SU-DHL-6 (cell line): ENCODE measurements at regions not wholly inside any gene's neighbourhood (a gene's known extent, or its start where the extent isn't known, plus 50 kb on each side); places are given as distances from the start of the nearest gene placed in this dataset.

Source experiments
- H2AFZ ChIP-seq: fragments of 200-600 bp; sonication (generic); 2 replicates; pipeline ENCODE4 v1.6.1; 2014; ENCODE audit warnings: low read depth, mild to moderate bottlenecking, moderate library complexity, mixed read lengths, antibody characterized with exemption, low read length; ENCODE audit not compliant: severe bottlenecking
- H3F3A ChIP-seq: fragments of 200-600 bp; shearing (Covaris generic); 2 replicates; pipeline ENCODE4 v1.6.0; 2016; ENCODE audit warnings: antibody characterized with exemption, mild to moderate bottlenecking; ENCODE audit not compliant: insufficient read depth
- H3K27ac ChIP-seq: fragments of 200-600 bp; sonication (generic); 2 replicates; pipeline ENCODE4 v1.5.1; 2016; ENCODE audit warnings: low read depth, mild to moderate bottlenecking, low read length, moderate library complexity, mixed read lengths
- H3K27me3 ChIP-seq: fragments of 200-600 bp; sonication (generic), shearing (Covaris generic); 2 replicates; pipeline ENCODE4 v1.6.0; 2014; ENCODE audit warnings: mild to moderate bottlenecking, low read length
- H3K36me3 ChIP-seq: fragments of 200-600 bp; sonication (generic); 2 replicates; pipeline ENCODE4 v1.6.1; 2014; ENCODE audit warnings: mild to moderate bottlenecking, low read length, mixed read lengths
- H3K4me2 ChIP-seq: fragments of 300-600, 200-600 bp; shearing (Covaris generic), sonication (generic); 2 replicates; pipeline ENCODE4 v1.6.0; 2014; ENCODE audit warnings: low read length, low read depth, mild to moderate bottlenecking; ENCODE audit not compliant: poor library complexity, severe bottlenecking
- H3K4me3 ChIP-seq: fragments of 200-600 bp; sonication (generic); 2 replicates; pipeline ENCODE4 v1.5.1; 2014; ENCODE audit warnings: antibody characterized with exemption, low read length, mild to moderate bottlenecking, mixed read lengths; ENCODE audit not compliant: insufficient read depth, poor library complexity, severe bottlenecking
- H3K79me2 ChIP-seq: fragments of 200-600 bp; sonication (generic); 2 replicates; pipeline ENCODE4 v1.6.1; 2014; ENCODE audit warnings: mild to moderate bottlenecking, low read length, moderate library complexity; ENCODE audit not compliant: insufficient read depth
- H3K9ac ChIP-seq: fragments of 200-600 bp; sonication (generic); 2 replicates; pipeline ENCODE4 v1.7.0; 2014; ENCODE audit warnings: mild to moderate bottlenecking, low read length
- H3K9me2 ChIP-seq: fragments of 200-600 bp; sonication (generic); replicated peaks from 2 replicates; pipeline ENCODE4 v1.6.1; 2014; ENCODE audit warnings: low read length; ENCODE audit not compliant: insufficient read depth
- H3K9me3 ChIP-seq: fragments of 200-600 bp; sonication (generic); 2 replicates; pipeline ENCODE4 v1.6.1; 2014; ENCODE audit warnings: low read length, mixed read lengths; ENCODE audit not compliant: insufficient read depth
- H4K20me1 ChIP-seq: fragments of 200-600 bp; sonication (generic); 2 replicates; pipeline ENCODE4 v1.6.1; 2014; ENCODE audit warnings: low read depth, mild to moderate bottlenecking, antibody characterized with exemption, low read length, moderate library complexity, mixed read lengths
- CTCF ChIP-seq: fragments of 200-600 bp; sonication (generic); IDR thresholded peaks from one replicate; pipeline ENCODE4 v1.5.1; 2017; ENCODE audit warnings: antibody characterized with exemption, mild to moderate bottlenecking, low read length, moderate library complexity; ENCODE audit not compliant: insufficient read depth, poor library complexity, severe bottlenecking
- EZH2phosphoT487 ChIP-seq: fragments of 200-600 bp; sonication (generic), shearing (Covaris generic); conservative IDR thresholded peaks from 2 replicates; pipeline ENCODE4 v1.6.1; 2018; ENCODE audit warnings: mild to moderate bottlenecking, antibody characterized with exemption, low read length, moderate library complexity, mixed read lengths

DNA sequence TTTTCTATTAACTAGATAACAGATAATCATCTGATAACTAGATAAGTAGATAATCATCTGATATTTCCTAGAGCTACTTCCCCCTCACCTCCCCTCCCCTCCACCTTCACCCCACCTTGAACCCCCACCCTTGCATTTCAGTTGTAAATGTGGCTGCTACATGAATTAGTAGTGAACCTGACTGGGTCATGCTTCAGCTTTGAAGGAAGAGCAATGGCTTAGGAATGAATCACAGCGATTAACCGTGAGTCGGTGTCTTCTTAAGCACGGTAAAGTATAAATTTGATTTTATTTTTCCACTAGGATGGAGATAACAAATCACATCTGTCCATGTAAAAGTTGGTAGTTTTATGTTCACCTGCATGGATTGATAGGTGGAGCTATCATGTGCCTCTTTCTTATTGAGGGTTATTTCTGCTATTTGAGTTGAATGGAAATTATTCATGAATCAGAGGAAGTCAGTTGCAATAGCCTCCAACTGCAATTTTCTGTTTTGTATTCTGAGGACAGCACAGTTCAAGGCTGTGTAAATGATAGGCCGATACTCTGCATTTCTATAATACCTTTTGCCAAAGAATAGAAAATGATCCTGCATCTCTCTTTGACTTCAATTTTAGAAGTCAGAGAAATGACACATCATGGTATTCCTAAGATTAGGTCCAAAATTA is 235.0 kb downstream of the PTGER3 start:
- H4K20me1 ChIP-seq: no peaks in the 10 kb centered on the region
- H3K79me2 ChIP-seq: no peaks in the 10 kb centered on the region
- H3K27ac ChIP-seq: no peak overlapping the region
- H3K4me3 ChIP-seq: no peak overlapping the region
- H3K27me3 ChIP-seq: no peaks in the 10 kb centered on the region
- no peaks in the 10 kb centered on the region for H3K9me3 ChIP-seq
- H3K36me3 ChIP-seq: no peaks in the 10 kb centered on the region
- H3K9ac ChIP-seq: no peak overlapping the region
- TF ChIP-seq CTCF (no peak), EZH2phosphoT487 (no peak)
- no peaks in the 10 kb centered on the region for H3K9me2 ChIP-seq
- no peaks in the 10 kb centered on the region for H3F3A ChIP-seq
- no peak overlapping the region for H3K4me2 ChIP-seq
- H2AFZ ChIP-seq: no peak overlapping the region

- Histone ChIP-seq H3K4me2 (no peak overlapping the region), H4K20me1 (no peaks in the 10 kb centered on the region), H3K79me2 (no peaks in the 10 kb centered on the region), H3K9ac (no peak overlapping the region), H3K36me3 (no peaks in the 10 kb centered on the region), H3K9me2 (no peaks in the 10 kb centered on the region), H2AFZ (no peak overlapping the region), H3K9me3 (no peaks in the 10 kb centered on the region), H3K27ac (no peak overlapping the region), H3K27me3 (no peaks in the 10 kb centered on the region), H3K4me3 (no peak overlapping the region), H3F3A (no peaks in the 10 kb centered on the region)
- TF ChIP-seq EZH2phosphoT487 (no peak), CTCF (no peak)
These were observed 229.2 kb downstream of the PTGER3 start for GRCh38 chr1:70818401-70818800.

- Histone ChIP-seq H2AFZ (no peak overlapping the region), H3F3A (no peaks in the 10 kb centered on the region), H3K27ac (no peak overlapping the region), H4K20me1 (no peaks in the 10 kb centered on the region), H3K36me3 (no peaks in the 10 kb centered on the region), H3K79me2 (no peaks in the 10 kb centered on the region), H3K4me2 (no peak overlapping the region), H3K27me3 (no peaks in the 10 kb centered on the region), H3K9me2 (no peaks in the 10 kb centered on the region), H3K9ac (no peak overlapping the region), H3K9me3 (no peaks in the 10 kb centered on the region), H3K4me3 (no peak overlapping the region)
- TF ChIP-seq EZH2phosphoT487: no peak
- no peak for TF ChIP-seq CTCF
These were observed 228.4 kb downstream of the PTGER3 start for GRCh38 chr1:70819231-70819630.
